ENCODE measurements at regions not wholly inside any gene's neighbourhood (a gene's known extent, or its start where the extent isn't known, plus 50 kb on each side); places are given as distances from the start of the nearest gene placed in this dataset.

DNA sequence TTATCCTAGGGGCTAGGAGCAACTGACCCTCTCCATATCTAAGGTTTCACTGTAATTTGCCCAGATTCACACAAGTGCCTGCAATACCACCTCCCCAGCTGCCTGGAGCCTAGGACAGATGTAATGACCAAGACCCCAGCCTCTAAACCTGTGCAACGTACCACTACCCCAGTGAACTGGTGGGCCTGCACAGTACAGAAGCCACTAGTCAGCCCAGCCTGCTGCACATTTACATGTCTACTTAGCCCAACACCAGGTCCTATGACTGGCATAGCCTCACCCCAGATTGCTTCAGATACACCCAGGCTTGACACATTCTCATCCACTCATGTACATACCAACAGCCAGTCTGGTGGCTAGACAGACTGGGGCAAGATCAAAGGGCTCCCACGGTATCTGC lies 1336.6 kb downstream of the BRINP3 start:
- TF ChIP-seq, protein P1, sequence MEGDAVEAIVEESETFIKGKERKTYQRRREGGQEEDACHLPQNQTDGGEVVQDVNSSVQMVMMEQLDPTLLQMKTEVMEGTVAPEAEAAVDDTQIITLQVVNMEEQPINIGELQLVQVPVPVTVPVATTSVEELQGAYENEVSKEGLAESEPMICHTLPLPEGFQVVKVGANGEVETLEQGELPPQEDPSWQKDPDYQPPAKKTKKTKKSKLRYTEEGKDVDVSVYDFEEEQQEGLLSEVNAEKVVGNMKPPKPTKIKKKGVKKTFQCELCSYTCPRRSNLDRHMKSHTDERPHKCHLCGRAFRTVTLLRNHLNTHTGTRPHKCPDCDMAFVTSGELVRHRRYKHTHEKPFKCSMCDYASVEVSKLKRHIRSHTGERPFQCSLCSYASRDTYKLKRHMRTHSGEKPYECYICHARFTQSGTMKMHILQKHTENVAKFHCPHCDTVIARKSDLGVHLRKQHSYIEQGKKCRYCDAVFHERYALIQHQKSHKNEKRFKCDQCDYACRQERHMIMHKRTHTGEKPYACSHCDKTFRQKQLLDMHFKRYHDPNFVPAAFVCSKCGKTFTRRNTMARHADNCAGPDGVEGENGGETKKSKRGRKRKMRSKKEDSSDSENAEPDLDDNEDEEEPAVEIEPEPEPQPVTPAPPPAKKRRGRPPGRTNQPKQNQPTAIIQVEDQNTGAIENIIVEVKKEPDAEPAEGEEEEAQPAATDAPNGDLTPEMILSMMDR (IDR thresholded peaks at IDR 0.05): no peak
- peaks cover 8% of the 10 kb centered on the region for H3K9me3 Mint-ChIP-seq
- H3K27ac Mint-ChIP-seq: no peak overlapping the region
- ChIA-PET CTCF (no interaction called here), POLR2A (no interaction called here)
- intact Hi-C loops (cut with micrococcal nuclease): no loop called here
- DNase-seq (no peak), ATAC-seq (ENCODE audit: low read depth) (no peak)
- no peaks in the 10 kb centered on the region for H3K4me1 Mint-ChIP-seq
- no peaks in the 10 kb centered on the region for H3K36me3 Mint-ChIP-seq (ENCODE audit: low read depth)
- H3K4me3 Mint-ChIP-seq: no peak overlapping the region
- no peaks in the 10 kb centered on the region for H3K27me3 Mint-ChIP-seq

DNA sequence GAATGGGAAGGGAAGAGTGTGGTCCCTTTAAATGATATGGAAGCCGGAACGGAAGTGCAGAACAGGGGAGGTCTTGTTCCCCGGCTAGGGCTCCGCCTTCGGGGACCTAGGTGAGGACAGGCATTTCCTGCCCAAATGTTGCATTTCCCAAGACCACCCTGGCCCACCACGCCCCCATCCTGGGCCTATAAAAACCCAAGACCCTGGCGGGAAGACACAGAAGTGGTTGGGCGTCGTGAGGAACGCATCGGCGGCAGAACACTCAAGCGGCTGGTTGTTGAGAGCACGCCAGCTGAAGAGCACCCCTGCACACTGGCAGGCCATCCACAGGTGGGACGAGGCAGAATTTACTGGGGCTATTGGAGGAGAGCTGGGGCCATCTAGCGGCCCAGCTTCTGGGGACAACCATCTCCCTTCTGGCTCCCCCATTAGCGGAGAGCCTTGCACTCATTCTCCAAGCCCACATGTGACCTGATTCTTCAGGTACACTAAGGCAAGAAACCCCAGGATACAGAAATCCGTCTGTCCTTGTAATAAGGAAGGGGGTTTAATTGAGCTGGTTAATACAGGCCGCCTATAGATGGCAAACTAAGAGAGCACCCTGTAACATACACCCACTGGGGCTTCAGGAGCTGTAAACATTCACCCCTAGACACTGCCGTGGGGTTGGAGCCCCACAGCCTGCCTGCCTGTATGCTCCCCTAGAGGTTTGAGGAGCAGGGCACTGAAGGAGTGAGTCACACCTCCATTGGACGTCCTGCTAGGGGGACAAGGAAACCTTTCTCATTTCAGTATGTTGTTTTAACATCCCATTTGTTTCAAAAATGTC lies 1327.9 kb downstream of the BRINP3 start:
- Mint-ChIP-seq H3K9me3 (peaks cover 4% of the 10 kb centered on the region), H3K27me3 (no peaks in the 10 kb centered on the region), H3K4me1 (no peaks in the 10 kb centered on the region), H3K27ac (no peak overlapping the region), H3K4me3 (no peak overlapping the region), H3K36me3 (ENCODE audit: low read depth) (no peaks in the 10 kb centered on the region)
- ATAC-seq (ENCODE audit: low read depth) (no peak), DNase-seq (no peak)
- intact Hi-C loops (cut with micrococcal nuclease): no loop called here
- CTCF ChIA-PET: no interaction called here
- TF ChIP-seq, protein P1 (IDR thresholded peaks at IDR 0.05): no peak
- POLR2A ChIA-PET: no interaction called here

DNA sequence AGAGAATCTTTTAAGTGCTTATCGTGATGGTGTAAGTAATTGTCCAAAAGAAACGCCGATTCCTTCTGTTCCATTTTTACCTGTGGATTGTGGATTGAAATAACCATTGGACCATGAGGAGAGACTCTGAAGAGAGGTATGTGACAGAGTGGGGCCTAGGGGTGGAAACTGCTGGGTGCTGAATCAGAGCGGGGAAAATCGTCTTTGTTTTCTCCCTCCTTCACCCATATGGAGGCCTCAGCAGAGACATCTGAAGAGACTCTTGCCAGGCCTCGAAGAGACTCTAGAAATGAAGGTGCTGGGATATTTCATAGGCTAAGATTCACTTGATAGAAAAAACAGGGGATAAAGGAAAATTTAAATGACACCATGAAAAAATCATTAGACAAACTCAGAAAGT lies 1327.0 kb downstream of the BRINP3 start:
- ATAC-seq (ENCODE audit: low read depth) (no peak), DNase-seq (no peak)
- no peak overlapping the region for H3K27ac Mint-ChIP-seq
- H3K9me3 Mint-ChIP-seq: peaks cover 4% of the 10 kb centered on the region
- ChIA-PET CTCF (no interaction called here), POLR2A (no interaction called here)
- H3K36me3 Mint-ChIP-seq (ENCODE audit: low read depth): no peaks in the 10 kb centered on the region
- H3K4me1 Mint-ChIP-seq: no peaks in the 10 kb centered on the region
- H3K27me3 Mint-ChIP-seq: no peaks in the 10 kb centered on the region
- H3K4me3 Mint-ChIP-seq: no peak overlapping the region
- TF ChIP-seq, protein P1 (IDR thresholded peaks at IDR 0.05): no peak
- intact Hi-C loops (cut with micrococcal nuclease): no loop called here

DNA sequence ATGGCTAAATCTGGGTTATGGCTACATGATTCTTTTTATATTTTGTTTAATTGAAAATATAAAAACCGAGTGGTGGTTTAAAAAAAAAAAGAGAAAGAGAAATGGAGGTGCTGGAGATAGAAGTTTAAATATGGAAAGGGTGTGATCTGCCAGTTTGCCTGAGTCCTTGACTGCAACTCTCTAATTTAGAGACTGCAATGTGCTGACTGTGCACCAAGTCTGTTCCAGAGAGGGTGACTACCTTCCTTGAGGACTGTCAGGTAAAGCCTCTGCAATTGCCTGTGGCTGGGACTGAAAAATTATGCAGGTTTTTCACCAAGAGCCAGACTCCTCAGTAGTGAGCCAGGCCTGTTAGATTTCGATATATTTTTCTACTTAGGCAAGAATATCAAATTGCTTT lies 1326.3 kb downstream of the BRINP3 start:
- no peaks in the 10 kb centered on the region for H3K27me3 Mint-ChIP-seq
- ATAC-seq (ENCODE audit: low read depth) (no peak), DNase-seq (no peak)
- H3K4me1 Mint-ChIP-seq: no peaks in the 10 kb centered on the region
- ChIA-PET CTCF (no interaction called here), POLR2A (no interaction called here)
- intact Hi-C loops (cut with micrococcal nuclease): no loop called here
- H3K9me3 Mint-ChIP-seq: peaks cover 4% of the 10 kb centered on the region
- no peak overlapping the region for H3K4me3 Mint-ChIP-seq
- no peaks in the 10 kb centered on the region for H3K36me3 Mint-ChIP-seq (ENCODE audit: low read depth)
- no peak overlapping the region for H3K27ac Mint-ChIP-seq
- TF ChIP-seq, protein P1 (IDR thresholded peaks at IDR 0.05): no peak

DNA sequence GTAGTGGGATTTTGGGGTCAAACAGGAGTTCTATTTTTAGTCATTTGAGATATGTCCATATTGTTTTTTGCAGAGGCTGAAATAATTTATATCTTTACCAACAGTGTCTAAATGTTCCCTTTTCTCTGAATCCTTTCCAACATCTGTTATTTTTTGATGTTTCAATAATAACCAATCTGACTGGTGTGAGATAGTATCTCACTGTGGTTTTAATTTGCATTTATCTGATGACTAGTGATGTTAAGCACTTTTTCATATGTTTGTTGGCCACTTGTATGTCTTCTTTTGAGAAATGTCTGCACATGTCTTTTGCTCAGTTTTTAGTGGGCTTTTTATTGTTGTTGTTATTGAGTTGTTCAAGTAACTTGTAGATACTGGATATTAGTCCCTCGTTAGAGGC lies 1325.0 kb downstream of the BRINP3 start:
- Mint-ChIP-seq H3K27me3 (no peaks in the 10 kb centered on the region), H3K4me1 (no peaks in the 10 kb centered on the region), H3K4me3 (no peak overlapping the region), H3K36me3 (ENCODE audit: low read depth) (no peaks in the 10 kb centered on the region), H3K9me3 (peaks cover 4% of the 10 kb centered on the region), H3K27ac (no peak overlapping the region)
- TF ChIP-seq, protein P1 (IDR thresholded peaks at IDR 0.05): no peak
- no peak for DNase-seq
- ChIA-PET POLR2A (no interaction called here), CTCF (no interaction called here)
- ATAC-seq (ENCODE audit: low read depth): no peak
- intact Hi-C loops (cut with micrococcal nuclease): no loop called here

Measured in activated B cell treated with CpG ODN at 0.5 μM for 24 hours (primary cell).